Lung (tissue), 11 donors: ENCODE measurements at regions not wholly inside any gene's neighbourhood (a gene's known extent, or its start where the extent isn't known, plus 50 kb on each side); places are given as distances from the start of the nearest gene placed in this dataset.

ENCODE experiments used
- ATAC-seq: fragments of 200-7000 bp; cut with Tn5 transposase; one replicate; pipeline ENCODE4 v1.9.1; 2020; ENCODE audit warnings: moderate number of reproducible peaks; ENCODE audit not compliant: insufficient read depth, low FRiP score
- DNase-seq, 3 donors: peaks; one replicate each; pipeline ENCODE4 v3.0.0-alpha.2; 2013 to 2017
- H3K27ac ChIP-seq, 2 donors: one replicate each; pipeline ENCODE4 v1.5.1; 2013; ENCODE audit warnings: mild to moderate bottlenecking in 2 of 2, moderate library complexity in 2 of 2, control low read depth in 1 of 2, inconsistent platforms in 1 of 2, low read depth in 1 of 2, low read length in 1 of 2
- H3K27me3 ChIP-seq, 3 donors: one replicate each; pipeline ENCODE4 v1.5.1; 2013; ENCODE audit warnings: low read length in 2 of 3; ENCODE audit not compliant: control insufficient read depth in 3 of 3, insufficient read depth in 3 of 3
- H3K36me3 ChIP-seq, 4 donors: one replicate each; pipeline ENCODE4 v1.5.1; 2013; ENCODE audit warnings: low read length in 4 of 4, mild to moderate bottlenecking in 1 of 4, moderate library complexity in 1 of 4; ENCODE audit not compliant: control insufficient read depth in 4 of 4, insufficient read depth in 4 of 4
- H3K4me1 ChIP-seq, 5 donors: one replicate each; pipeline ENCODE4 v1.5.1; 2013; ENCODE audit warnings: low read length in 5 of 5, mild to moderate bottlenecking in 2 of 5, moderate library complexity in 1 of 5; ENCODE audit not compliant: control insufficient read depth in 5 of 5, insufficient read depth in 5 of 5
- H3K4me3 ChIP-seq: one replicate; pipeline ENCODE4 v1.5.1; 2013; ENCODE audit warnings: mild to moderate bottlenecking, control low read depth, moderate library complexity
- H3K9ac ChIP-seq, 2 donors: one replicate each; pipeline ENCODE4 v1.5.1; 2013; ENCODE audit warnings: low read length in 2 of 2, control low read depth in 1 of 2; ENCODE audit not compliant: insufficient read depth in 1 of 2
- H3K9me3 ChIP-seq, 4 donors: one replicate each; pipeline ENCODE4 v1.5.1; 2013; ENCODE audit warnings: low read length in 3 of 4, mild to moderate bottlenecking in 1 of 4, moderate library complexity in 1 of 4; ENCODE audit not compliant: control insufficient read depth in 4 of 4, insufficient read depth in 3 of 4
- WGBS, 2 donors: extraction: QIAGEN DNeasy Blood & Tissue Kit; methylation state at CpG; one replicate each; pipeline ENCODE4 v1.1.7; 2013; 5-methylcytosine and 5-hydroxymethylcytosine counted together
- TF ChIP-seq, protein P1 (sequence below): IDR thresholded peaks from 2 replicates; pipeline ENCODE4 v1.5.1; 2012; ENCODE audit warnings: mild to moderate bottlenecking; ENCODE audit errors: control extremely low read depth, extremely low read depth
- donor health status: control.
- donor health status: control.
- donor health status: Bipolar disorder and iron deficiency.
- donor health status: healthy.
- donor health status: DM: yes; HTN: yes; CAD: no.

GRCh38 chr10:59448616-59449015 is 86.3 kb upstream of the FAM13C start:
- H3K9ac ChIP-seq = no peak overlapping the region
- no peak for DNase-seq
- no peak overlapping the region for H3K27ac ChIP-seq
- no peaks in the 10 kb centered on the region for H3K4me1 ChIP-seq
- H3K27me3 ChIP-seq = no peaks in the 10 kb centered on the region
- no peak overlapping the region for H3K4me3 ChIP-seq
- ATAC-seq = no peak
- no peaks in the 10 kb centered on the region for H3K36me3 ChIP-seq
- TF ChIP-seq, protein P1, sequence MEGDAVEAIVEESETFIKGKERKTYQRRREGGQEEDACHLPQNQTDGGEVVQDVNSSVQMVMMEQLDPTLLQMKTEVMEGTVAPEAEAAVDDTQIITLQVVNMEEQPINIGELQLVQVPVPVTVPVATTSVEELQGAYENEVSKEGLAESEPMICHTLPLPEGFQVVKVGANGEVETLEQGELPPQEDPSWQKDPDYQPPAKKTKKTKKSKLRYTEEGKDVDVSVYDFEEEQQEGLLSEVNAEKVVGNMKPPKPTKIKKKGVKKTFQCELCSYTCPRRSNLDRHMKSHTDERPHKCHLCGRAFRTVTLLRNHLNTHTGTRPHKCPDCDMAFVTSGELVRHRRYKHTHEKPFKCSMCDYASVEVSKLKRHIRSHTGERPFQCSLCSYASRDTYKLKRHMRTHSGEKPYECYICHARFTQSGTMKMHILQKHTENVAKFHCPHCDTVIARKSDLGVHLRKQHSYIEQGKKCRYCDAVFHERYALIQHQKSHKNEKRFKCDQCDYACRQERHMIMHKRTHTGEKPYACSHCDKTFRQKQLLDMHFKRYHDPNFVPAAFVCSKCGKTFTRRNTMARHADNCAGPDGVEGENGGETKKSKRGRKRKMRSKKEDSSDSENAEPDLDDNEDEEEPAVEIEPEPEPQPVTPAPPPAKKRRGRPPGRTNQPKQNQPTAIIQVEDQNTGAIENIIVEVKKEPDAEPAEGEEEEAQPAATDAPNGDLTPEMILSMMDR = no peak
- H3K9me3 ChIP-seq = no peaks in the 10 kb centered on the region
- WGBS, 2 donors = 94 to 96% methylated on average over 1 of the region's 1 CpG

- Histone ChIP-seq H3K27ac (no peak overlapping the region), H3K9me3 (no peaks in the 10 kb centered on the region), H3K27me3 (no peaks in the 10 kb centered on the region), H3K4me3 (no peak overlapping the region), H3K36me3 (no peaks in the 10 kb centered on the region), H3K4me1 (peaks cover 0 to 2% (median 0%) of the 10 kb centered on the region in 5 donors), H3K9ac (no peak overlapping the region)
- DNase-seq (peak in 1 of 3 donors; percentile 22), ATAC-seq (no peak)
- TF ChIP-seq, protein P1 = no peak
Observed at GRCh38 chr10:59435707-59436106, 73.4 kb upstream of the FAM13C start.

GRCh38 chr10:59434463-59435321 is 72.3 kb upstream of the FAM13C start:
- DNase-seq (no peak), ATAC-seq (no peak)
- no peak overlapping the region for H3K9ac ChIP-seq
- H3K9me3 ChIP-seq = no peaks in the 10 kb centered on the region
- no peaks in the 10 kb centered on the region for H3K27me3 ChIP-seq
- TF ChIP-seq, protein P1 = no peak
- WGBS, 2 donors = 54 to 76% methylated on average over 4 of the region's 4 CpGs
- no peak overlapping the region for H3K27ac ChIP-seq
- H3K4me3 ChIP-seq = no peak overlapping the region
- H3K4me1 ChIP-seq = peaks cover 0 to 2% (median 0%) of the 10 kb centered on the region in 5 donors
- H3K36me3 ChIP-seq = no peaks in the 10 kb centered on the region
